Adrenal gland (tissue), 9 donors: ENCODE measurements at regions not wholly inside any gene's neighbourhood (a gene's known extent, or its start where the extent isn't known, plus 50 kb on each side); places are given as distances from the start of the nearest gene placed in this dataset.
"Not testable (repeated sequence)": the region's sequence is repeated elsewhere in the genome, so short reads cannot be mapped to it uniquely, and the experiment has no call there.

Source experiments
- DNase-seq, 7 donors: peaks; one replicate each; pipeline ENCODE4 v3.0.0-alpha.2; 2019 to 2020
- H3K27ac ChIP-seq, 5 donors: fragments of 200-600 bp; sonication (generic) in 4 of 5; 1 replicate in 3 of 5; 2 replicates in 2 of 5; pipeline versions ENCODE4 v1.5.1 to v1.8.0; 2016 to 2020; ENCODE audit warnings: mild to moderate bottlenecking in 1 of 5
- H3K27me3 ChIP-seq: fragments of 200-600 bp; 2 replicates; pipeline ENCODE4 v1.8.0; 2021
- H3K36me3 ChIP-seq, 2 donors: fragments of 200-600 bp; replicated peaks in 1 of 2; 1 replicate in 1 of 2; 2 replicates in 1 of 2; pipeline versions ENCODE4 v1.5.1 to v1.8.0; 2018 to 2022
- H3K4me1 ChIP-seq, 2 donors: fragments of 200-600 bp; replicated peaks in 1 of 2; 1 replicate in 1 of 2; 2 replicates in 1 of 2; pipeline versions ENCODE4 v1.5.1 to v1.8.0; 2018 to 2021
- H3K4me3 ChIP-seq, 4 donors: fragments of 200-600 bp; sonication (generic) in 3 of 4; one replicate each; pipeline ENCODE4 v1.5.1; 2016 to 2018
- H3K9me3 ChIP-seq, 3 donors: fragments of 200-600 bp; sonication (generic) in 1 of 3; replicated peaks in 1 of 3; 1 replicate in 2 of 3; 2 replicates in 1 of 3; pipeline versions ENCODE4 v1.5.1 to v1.8.0; 2016 to 2021
- POLR2A ChIP-seq, 2 donors: fragments of 450-650 bp; IDR thresholded peaks; one replicate each; pipeline ENCODE4 v1.6.1; 2017; ENCODE audit warnings: antibody characterized with exemption in 2 of 2, mild to moderate bottlenecking in 2 of 2, moderate library complexity in 1 of 2
- WGBS, 4 donors: extraction: QIAGEN DNeasy Blood & Tissue Kit in 2 of 4; methylation state at CpG; one replicate each; pipeline versions ENCODE4 v1.1.5 to v1.1.7; 2013 to 2017; 5-methylcytosine and 5-hydroxymethylcytosine counted together
- intact Hi-C, 2 donors: fragments of 100-400 bp; cut with DNase I; formaldehyde crosslinking; loops; one replicate each; pipeline versions ENCODE4 v1.14.1 to v1.15.0; 2022 to 2023
- TF ChIP-seq, protein P1 (sequence below), 6 experiments: fragments of 450-650 bp in 4 of 6; fragments of 200-600 bp in 2 of 6; sonication (generic) in 1 of 6; IDR thresholded peaks; 1 replicate in 5 of 6; 2 replicates in 1 of 6; pipeline versions ENCODE4 v1.5.1 to v1.8.0; 2016 to 2021; ENCODE audit warnings: antibody characterized with exemption in 6 of 6, mild to moderate bottlenecking in 2 of 6, moderate library complexity in 1 of 6
- donor health status: healthy with polysubstance abuse.
- donor health status: Bipolar disorder and iron deficiency.
- donor health status: DM: yes; HTN: yes; CAD: no.
- donor health status: DM: no; HTN: no; CAD: no.
- donor health status: DM: no; HTN: no; CAD: no.

DNA sequence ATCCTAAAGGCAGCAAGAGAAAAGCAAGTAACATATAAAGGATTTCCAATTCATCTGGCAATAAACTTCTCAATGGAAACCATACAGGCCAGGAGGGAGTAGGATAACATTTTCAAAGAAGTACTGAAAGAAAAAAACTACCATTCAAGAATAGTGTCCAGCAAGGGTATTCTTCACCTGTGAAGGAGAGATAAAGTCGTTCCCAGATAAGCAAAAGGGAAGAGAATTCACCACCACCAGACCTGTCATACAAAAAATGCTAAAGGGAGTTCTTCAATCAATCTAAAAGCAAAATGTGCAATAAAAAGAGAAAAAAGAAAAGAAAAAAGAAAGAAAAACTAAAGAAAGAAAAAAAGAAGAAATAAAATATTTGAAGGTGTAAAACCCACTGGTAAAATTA lies 228.9 kb upstream of the AMIGO2 start:
- Histone ChIP-seq H3K27me3 (no peaks in the 10 kb centered on the region), H3K9me3 (no peaks in the 10 kb centered on the region), H3K4me3 (no peak overlapping the region), H3K27ac (no peak overlapping the region), H3K4me1 (no peaks in the 10 kb centered on the region), H3K36me3 (no peaks in the 10 kb centered on the region)
- 87 to 96% (median 90%) methylated on average over 1 of the region's 1 CpG for WGBS, 4 donors
- TF ChIP-seq, protein P1, sequence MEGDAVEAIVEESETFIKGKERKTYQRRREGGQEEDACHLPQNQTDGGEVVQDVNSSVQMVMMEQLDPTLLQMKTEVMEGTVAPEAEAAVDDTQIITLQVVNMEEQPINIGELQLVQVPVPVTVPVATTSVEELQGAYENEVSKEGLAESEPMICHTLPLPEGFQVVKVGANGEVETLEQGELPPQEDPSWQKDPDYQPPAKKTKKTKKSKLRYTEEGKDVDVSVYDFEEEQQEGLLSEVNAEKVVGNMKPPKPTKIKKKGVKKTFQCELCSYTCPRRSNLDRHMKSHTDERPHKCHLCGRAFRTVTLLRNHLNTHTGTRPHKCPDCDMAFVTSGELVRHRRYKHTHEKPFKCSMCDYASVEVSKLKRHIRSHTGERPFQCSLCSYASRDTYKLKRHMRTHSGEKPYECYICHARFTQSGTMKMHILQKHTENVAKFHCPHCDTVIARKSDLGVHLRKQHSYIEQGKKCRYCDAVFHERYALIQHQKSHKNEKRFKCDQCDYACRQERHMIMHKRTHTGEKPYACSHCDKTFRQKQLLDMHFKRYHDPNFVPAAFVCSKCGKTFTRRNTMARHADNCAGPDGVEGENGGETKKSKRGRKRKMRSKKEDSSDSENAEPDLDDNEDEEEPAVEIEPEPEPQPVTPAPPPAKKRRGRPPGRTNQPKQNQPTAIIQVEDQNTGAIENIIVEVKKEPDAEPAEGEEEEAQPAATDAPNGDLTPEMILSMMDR (IDR thresholded peaks at IDR 0.05): no peak
- no peak for DNase-seq
- intact Hi-C loops: loop anchor here (5.0 kb wide), 3 partner anchors 226 to 276 kb away; no protein-coding TSS in a partner anchor

- intact Hi-C loops: loop anchor here (5.0 kb wide), 3 partner anchors 226 to 276 kb away; no protein-coding TSS in a partner anchor
- WGBS, 4 donors: 54 to 57% (median 56%) methylated on average over 6 to 7 of the region's 7 CpGs
Measured at GRCh38 chr12:47307680-47308399, 228.1 kb upstream of the AMIGO2 start.

GRCh38 chr12:47306773-47307679 lies 227.3 kb upstream of the AMIGO2 start:
- not testable (repeated sequence) for H3K9me3 ChIP-seq, H3K4me1 ChIP-seq, DNase-seq, H3K4me3 ChIP-seq, H3K36me3 ChIP-seq, H3K27ac ChIP-seq, H3K27me3 ChIP-seq
- intact Hi-C loops: loop anchor here (5.0 kb wide), 3 partner anchors 225 to 275 kb away; no protein-coding TSS in a partner anchor
- WGBS, 4 donors: 79 to 86% (median 81%) methylated on average over 20 to 25 of the region's 25 CpGs

More at GRCh38 chr12:47307680-47308399, 228.1 kb upstream of the AMIGO2 start:
- TF ChIP-seq, protein P1 (IDR thresholded peaks at IDR 0.05): peak; percentile 36 to 81 (median 70)
- TF ChIP-seq POLR2A (IDR thresholded peaks at IDR 0.05): no peak
- H3K4me3 ChIP-seq: no peak overlapping the region
- H3K27ac ChIP-seq: no peak overlapping the region
- H3K4me1 ChIP-seq: no peaks in the 10 kb centered on the region
- H3K36me3 ChIP-seq: no peaks in the 10 kb centered on the region
- DNase-seq: peak; percentile 31 to 74 (median 47)
- H3K27me3 ChIP-seq: no peaks in the 10 kb centered on the region
- H3K9me3 ChIP-seq: no peaks in the 10 kb centered on the region

DNA sequence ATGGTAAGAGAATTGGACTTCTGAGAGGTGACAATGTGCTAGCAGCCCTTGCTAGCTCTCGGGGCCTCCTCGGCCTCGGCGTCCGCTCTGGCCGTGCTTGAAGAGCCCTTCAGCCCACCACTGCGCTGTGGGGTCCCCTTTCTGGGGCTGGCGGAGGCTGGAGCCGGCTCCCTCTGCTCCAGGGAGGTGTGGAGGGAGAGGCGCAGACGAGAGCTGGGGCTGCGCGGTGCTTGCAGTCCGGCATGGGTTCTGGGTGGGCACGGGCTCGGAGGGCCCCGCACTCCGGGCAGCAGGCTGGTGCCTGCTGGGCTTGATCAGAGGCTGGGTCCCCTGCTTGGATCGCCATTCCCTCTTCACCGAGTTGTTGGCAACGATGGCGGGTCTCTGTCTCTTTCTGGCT lies 226.4 kb upstream of the AMIGO2 start:
- 89 to 96% (median 94%) methylated on average over 12 to 22 of the region's 22 CpGs for WGBS, 4 donors
- TF ChIP-seq, protein P1 (IDR thresholded peaks at IDR 0.05): no peak
- TF ChIP-seq POLR2A (IDR thresholded peaks at IDR 0.05): no peak
- Histone ChIP-seq H3K36me3 (no peaks in the 10 kb centered on the region), H3K9me3 (no peaks in the 10 kb centered on the region), H3K27me3 (no peaks in the 10 kb centered on the region), H3K4me1 (no peaks in the 10 kb centered on the region), H3K4me3 (no peak overlapping the region), H3K27ac (no peak overlapping the region)
- intact Hi-C loops: loop anchor here (5.0 kb wide), 3 partner anchors 224 to 274 kb away; no protein-coding TSS in a partner anchor
- DNase-seq: no peak
